GM21528 (cell line): ENCODE measurements at regions not wholly inside any gene's neighbourhood (a gene's known extent, or its start where the extent isn't known, plus 50 kb on each side); places are given as distances from the start of the nearest gene placed in this dataset.

Source experiments
- ATAC-seq: cut with Tn5 transposase; IDR thresholded peaks from one replicate; pipeline ENCODE4 v1.9.1; 2021; ENCODE audit warnings: mild to moderate bottlenecking, moderate library complexity; ENCODE audit not compliant: unreplicated experiment, low FRiP score

DNA sequence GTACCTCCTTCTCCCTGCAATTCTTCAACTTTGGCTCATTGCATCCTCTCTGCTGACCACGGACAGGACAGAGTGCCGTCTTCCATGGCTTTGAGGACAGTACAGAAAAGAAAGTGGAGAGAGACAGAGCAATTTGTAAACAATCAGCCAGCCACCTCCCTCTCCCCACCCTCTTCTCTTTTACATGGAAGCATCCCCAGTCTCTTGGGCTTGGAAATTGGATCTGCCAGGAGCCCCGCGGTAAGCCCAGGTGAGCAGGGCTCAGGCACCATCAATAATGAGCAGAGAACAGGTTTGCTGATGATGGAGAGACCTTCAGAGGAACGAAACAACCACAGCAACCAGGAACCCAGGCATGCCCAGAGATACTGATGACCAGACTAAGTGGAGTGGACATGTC is 194.9 kb upstream of the TNRC6C start:
- no peak for ATAC-seq

DNA sequence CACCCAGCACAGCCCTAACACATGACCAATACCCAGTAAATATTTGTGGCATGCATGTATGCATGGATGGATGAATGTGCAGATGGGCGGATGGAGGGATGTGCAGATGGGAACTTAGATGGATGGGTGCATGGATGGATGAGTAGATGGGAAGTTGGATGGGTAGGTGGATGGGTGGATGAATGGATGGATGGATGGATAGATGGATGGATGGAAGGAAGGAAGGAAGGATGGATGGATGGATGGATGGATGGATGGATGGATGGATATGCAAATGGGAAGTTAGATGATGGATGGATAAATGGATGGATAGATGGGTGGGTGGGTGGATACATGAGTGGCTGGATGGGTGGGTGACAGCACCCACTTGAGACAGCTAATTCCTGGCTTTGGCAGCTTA is 193.2 kb upstream of the TNRC6C start:
- no peak for ATAC-seq

DNA sequence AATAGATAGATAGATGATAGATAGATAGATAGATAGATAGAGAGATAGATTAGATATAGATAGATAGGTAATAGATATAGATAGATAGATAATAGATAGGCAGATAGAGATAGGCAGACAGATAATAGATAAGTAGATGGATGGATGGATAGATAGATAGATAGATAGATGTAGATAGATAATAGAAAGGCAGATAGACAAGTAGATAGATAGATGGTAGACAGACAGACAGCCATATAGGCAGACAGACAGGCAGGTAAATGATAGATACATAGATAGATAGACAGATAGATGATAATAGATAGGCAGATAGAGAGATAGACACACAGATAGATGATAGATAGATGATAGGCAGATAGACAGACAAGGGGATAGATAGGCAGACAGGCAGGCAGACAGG is 191.4 kb upstream of the TNRC6C start:
- ATAC-seq: no peak

DNA sequence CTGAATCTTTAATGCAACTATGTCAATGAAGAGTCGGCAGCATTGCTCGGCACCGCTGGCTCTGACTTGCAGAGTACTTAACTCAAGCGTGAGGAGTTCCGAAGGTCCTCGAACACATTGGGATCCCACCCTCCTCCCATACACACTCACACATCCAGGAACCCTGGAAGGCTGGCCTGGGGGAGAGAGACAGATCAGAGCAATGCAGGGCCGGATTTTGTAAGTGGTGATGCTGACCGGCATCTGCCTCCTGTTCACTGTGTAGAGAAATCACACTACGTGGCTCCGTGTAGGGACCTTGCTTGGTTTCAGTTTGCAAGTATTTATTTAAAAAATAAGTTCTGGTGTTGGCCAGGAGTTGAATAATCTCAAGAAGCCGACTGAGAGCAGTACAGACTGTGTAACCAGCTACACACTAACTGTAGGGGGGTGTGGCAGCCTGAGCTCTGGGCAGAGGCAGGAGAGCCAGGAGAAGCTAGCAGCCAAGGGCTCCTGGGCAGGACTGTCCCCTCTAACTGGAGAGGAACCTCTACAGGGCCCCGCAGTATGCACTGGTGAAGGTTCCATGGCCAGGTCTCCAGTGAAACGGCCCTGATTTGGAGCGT is 190.2 kb upstream of the TNRC6C start:
- ATAC-seq: no peak

DNA sequence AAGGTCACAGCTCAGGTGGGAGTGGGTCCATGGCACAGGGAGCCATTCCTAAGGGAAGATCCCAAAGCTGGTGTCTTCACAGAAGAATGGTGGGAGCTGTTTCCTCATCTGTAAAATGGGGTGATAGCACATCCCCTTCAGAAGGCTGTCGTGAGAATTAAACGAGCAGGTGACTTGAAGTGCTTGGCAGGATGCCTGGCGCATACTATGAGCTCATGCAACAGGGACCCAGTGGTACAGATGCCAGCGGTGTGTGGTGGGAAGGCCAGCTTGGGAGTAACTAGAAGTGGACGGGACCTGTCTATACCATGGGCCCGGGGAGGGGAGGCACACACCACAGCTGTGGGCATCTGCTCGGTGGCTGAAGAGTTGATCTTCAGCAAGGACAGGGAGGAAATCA is 189.3 kb upstream of the TNRC6C start:
- ATAC-seq: no peak

DNA sequence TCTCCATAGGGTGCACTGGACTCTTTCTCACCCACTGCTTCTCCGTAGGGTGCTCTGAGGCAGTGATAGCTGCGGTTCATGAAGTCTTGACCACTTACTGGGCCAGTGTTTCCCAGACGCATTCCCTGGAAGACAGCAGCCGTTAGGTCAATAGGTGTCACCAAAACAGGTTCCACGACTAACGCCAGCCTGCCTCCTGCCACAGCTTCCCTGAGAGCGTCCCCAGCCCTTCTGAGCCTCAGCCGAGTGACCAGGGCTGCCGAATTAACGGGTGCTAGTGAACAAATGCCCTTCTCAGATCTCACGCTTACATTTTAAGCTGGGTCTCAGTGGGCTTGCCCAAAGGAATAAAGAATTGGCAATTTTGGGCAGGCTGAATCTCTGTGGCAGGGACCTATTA is 188.7 kb upstream of the TNRC6C start:
- no peak for ATAC-seq

DNA sequence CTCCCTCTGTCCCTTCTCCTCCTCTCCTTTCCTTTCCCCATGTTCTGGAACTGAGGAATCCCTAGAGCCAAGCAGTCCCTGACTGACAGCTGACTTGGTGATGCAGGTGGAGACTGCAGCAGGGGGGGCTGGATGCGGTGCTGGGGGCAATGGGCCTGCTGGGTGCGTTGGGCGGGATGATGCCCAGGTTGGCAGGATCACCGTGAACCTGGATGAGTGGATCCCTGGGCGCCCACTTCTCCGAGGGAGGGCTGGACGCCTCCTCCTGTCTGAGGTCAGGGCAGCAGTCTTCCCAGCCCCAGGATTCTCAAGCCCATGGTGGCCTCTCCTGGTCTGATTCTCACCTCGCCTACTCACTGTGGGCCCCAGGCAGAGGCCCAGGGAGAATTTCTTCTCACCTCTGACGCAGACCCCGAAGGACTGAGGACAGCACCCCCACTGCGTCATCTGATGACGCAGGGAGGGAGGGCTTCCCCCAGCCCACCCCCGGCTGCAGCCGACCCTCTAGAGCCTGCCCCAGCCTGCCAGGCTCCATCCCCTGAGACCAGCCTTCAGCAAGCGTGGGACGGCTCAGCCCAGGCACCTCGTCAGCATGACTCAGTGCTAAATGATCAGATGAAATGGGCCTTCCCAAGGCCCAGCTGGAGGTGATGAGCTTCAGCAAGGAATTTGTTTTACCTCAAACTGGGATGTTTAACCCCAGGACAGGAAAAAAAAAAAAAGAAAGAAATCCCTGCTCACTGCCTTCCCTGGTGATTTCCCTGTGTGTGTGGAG is 188.0 kb upstream of the TNRC6C start:
- no peak for ATAC-seq

DNA sequence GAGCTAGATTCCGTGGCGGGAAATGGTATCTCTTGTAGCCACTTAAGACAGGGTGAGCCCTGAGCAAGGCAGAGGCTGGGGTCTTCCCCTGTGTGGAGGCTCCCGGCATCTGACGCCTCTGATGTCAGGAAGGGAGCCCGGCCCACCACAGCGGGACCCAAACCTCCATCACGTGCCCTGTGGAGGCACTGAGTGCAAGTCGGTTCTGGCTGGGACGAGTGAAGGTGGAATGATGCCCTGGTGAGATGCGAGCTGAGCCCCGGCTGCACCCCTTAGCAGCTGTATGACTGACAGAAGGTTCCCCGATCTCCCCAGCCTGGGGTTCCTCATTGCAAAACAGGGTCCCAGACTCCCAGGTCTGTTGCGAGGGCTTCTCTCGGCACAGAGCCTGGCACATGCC is 187.4 kb upstream of the TNRC6C start:
- ATAC-seq: no peak

DNA sequence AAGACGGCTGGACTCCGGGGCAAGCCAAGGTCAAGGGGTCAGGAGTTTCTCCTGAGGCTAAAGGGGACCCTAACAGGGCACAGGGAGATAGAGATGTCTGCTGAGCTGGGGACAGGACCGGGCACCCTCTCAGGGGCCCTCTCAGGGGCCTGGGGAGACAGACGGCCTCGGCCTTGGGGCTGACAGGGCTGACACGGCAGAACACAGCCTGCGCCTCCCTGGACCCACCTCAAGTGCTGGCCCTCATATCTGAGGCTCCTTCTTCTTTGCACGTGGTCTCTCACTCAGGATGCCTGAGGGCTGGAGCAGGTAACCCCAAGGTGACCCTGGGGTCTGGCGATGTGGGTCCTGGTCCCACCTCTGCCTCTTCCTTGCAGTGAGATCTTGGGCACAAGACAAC is 186.9 kb upstream of the TNRC6C start:
- ATAC-seq: no peak

DNA sequence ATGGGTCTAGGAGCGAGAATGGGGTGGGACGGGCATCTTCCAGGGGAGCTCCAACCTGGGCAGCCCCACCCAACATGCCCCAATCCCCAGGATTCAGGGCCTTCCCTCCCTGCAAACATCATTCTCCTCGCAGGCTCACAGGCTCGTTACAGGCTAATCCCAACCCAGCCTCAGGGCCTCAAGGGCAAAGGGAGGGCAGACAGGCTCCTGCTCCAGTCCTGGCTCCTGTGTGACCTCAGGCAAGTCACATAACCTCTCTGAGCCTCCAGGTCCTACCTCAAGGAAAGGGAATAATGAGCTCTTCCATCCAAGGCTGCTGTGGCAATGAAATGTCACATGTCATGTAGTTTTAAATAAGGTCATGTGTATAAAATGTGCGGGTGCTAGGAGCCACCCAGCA is 186.5 kb upstream of the TNRC6C start:
- no peak for ATAC-seq

DNA sequence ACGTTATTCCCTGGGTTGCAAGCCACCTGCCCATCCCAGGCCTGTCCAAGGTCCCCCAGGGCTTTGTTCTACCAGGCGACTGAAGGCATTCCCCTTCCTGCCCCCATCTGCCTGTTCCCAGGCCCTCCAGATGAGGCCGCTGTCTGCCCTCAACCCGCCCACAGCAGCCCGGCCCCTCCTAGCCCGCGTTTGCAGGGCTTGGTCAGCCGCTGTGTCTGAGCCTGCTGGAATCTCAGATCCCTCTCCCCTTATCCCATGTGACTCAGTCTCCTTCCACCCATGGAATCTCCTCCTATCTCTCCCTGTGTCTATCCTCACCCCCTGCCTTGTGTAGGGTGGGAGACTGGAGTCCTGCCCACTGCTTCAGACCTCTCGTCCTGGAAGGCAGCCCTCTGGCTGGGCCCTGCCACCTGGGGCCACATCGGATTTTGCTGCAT is 186.0 kb upstream of the TNRC6C start:
- no peak for ATAC-seq

DNA sequence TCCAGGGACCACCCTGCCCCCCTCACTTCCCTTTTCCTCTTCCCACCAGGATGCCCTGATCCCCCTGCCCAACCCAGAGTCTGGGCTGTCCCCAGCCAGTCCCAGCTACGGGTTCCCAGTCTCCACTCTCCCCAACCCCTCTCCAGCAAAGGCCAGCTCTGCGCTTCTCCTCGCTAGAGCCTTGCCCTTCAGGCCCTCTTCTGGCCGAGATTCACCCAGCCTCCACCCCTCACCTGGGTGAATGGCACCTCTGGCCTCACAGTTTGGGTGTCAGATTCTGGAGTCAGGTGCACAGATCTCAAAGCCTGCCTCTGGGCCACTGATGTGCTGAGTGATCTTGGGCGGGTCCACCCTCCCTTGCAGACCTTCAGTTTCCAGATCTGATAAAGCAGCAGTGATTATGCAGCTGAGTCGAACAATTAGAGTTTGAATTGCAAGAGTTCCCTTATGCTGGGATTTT is 185.6 kb upstream of the TNRC6C start:
- ATAC-seq: no peak

DNA sequence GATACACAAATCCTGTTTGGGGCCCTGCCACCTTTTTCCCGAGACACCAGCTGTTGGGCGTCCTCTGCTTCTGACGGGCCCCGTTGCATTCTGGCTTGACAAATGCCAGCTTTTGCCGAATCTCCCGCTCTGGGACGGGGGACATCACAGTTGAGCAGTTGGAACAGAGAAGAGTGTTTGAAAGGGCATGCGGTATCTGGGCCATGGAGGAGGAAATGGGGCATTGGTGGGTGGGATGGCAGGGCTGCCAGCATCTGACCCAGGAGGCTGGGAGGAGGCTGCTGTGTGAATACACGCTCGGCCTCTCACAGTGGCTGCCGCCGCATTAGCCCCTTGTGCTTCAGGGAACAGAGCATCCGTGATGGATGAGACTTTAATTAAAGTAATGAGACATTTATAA is 184.3 kb upstream of the TNRC6C start:
- ATAC-seq: no peak

DNA sequence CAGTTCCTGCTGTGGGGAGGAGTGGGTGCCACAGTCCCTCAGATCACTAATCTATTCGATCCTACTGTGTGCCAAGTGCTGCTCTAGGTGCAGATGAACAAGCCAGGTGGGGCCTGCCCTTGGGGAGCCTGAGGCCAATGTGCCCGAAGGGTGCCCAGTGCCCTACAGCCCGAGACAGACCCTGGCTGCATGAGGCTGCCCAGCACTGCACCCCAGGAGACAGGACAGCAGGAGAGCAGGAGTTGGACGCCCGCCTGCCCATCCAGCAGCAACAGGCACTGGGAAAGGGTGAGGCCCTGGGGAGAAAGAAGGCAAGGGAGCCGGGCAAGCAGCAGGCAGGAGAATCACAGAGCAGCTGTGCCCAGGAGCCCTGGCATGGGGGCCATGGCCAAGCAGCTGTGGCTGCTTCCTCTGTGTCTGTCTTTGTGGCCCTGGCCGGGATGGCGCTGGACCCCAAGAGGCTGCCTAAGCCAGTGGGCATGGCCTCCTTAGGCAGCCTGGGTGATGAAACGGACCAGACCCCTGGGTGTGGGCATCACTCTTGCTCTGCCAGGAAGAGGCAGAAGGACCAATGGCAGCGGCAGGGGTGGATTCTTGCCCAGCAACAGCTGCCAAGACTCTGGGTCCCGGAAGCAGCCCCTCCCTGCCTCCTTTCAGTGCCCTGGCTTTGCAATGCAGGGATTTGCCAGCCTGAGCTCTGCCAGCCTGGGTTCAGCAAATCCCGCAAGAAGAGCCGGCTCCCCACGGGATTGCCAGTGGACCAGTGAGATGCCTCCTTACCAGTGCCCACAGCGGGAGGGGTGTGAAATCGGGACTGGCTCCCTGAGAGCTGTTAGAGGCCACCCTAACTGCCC is 179.6 kb upstream of the TNRC6C start:
- ATAC-seq: no peak

DNA sequence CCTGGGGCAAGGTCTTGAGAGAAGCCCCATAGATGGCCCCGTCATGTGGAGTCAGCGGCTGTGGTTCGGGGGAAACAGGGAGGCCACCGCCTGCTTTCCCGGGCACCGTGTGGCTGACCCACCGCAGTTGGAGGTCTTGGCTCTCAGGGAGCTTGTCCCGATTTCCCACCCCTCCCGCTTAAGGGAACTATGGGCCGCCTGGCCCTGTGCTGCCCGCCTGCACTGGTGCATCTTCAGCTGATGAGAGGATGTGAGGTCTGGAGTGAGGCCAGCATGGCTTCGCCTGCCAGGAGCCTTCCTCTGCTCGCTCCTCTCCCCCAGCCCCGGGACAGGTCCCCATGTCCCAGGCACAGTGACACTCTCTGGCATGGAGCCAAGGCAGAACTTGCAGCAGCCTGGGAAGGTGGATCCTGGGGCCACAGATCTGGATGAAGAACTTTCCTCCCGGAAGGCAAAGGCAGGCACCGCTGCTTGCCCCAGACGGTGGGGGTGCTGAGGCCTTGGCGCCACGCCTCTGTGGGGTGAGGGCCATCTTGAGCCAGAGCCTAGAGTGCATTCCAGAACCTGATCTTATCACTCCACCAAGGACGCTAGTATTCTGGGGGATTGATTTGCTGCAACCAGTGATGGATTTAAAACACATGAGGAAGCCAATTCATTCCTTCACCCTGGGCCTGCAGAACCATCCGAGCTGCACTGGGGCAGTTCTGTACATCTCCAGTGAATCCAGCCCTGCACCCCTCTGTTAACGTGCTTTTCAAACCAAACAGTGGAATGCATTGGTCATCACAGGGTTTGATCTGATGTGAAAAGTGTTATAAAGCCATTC is 178.6 kb upstream of the TNRC6C start:
- no peak for ATAC-seq

DNA sequence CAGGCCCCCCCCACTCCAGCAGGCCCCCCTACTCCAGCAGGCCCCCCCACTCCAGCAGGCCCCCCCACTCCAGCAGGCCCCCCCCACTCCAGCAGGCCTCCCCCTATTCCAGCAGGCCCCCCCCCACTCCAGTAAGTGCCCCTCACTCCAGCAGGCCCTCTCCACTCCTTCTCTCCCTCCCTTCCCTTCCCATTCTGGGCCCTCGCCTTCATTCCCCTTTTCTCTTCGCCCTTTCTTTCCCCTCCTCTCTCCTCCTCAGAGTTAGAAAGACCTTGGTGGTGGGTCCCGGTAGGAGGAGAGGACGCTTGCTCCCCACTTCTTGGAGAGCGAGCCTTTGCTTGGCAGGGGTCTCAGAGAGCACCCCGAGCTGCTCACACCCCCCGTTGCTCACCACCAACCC is 177.0 kb upstream of the TNRC6C start:
- no peak for ATAC-seq

DNA sequence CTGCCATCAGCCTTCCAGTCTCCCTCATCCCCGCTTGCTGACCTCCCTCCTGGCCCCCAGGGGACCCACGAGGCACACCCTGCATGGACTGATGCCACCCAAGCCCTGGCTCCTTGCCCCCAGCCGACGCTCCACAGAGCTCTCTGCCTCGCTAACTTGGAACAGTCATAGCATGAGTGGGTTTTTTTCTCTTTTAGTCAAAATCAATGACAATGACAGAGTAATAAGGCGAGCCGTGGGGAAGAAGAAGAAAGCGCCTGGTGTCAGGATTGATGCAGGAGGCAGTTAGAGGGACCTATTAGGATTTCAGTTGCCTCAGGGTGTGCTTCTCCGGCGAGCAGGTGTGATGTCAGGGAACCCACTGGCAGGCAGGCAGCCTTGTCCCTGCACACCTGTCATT is 176.3 kb upstream of the TNRC6C start:
- no peak for ATAC-seq

DNA sequence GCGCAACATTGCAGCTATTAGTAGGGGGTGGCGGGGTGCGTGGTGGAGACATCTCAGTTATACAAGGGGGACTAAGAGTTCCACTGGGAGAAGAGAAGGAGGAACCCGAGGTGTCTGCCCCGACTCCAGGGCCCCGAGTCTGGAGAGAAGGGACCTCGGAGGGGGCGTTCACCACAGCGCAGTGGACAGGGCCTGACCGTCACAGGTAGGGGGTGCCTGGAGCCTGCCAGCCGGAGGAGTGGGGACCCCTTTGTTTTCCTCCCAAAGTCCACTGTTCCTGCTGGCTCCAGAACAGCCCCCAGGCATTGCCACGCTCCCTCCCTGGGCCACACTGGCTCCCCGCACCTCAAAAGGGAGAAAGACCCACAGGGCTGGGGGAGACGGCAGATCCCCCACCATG is 175.9 kb upstream of the TNRC6C start:
- ATAC-seq: no peak

DNA sequence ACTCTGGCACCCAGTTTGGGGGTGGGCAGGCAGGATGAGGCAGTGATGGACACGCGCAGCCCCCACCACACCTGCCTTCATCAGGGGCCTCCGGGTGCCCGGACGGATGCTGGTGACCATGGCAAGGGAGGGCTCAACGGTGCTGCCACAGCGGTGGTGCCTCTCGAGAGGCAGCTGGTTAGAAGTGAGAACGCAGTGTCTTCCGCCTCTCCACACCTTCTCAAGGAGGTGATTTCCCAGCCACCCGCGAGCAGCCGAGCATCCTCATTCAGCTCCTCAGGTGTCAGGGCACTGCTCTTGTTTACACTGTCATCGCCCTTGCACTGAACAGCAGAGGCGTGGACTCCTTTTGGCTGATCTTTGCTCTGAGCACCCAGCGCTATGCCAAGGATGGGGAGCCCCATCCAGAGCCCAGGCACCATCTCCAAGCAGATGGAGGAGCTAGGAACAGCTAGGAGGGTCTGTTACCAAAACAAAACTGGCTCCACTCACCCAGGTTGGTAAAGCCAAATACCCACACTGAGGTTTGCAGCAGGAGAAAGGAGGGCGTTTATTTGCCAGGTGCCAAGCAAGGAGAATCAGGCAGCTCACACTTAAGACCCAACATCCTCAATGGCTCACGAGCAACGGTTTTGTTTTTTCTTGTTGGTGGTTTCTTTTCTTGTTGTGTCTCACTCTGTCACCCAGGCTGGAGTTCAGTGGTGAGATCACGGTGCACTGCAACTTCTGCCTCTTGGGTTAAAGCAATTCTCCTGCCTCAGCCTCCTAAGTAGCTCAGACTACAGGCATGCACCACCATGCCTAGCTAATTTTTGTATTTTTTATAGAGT is 174.3 kb upstream of the TNRC6C start:
- no peak for ATAC-seq
